Esophagus muscularis mucosa (tissue), 4 donors: ENCODE measurements at regions not wholly inside any gene's neighbourhood (a gene's known extent, or its start where the extent isn't known, plus 50 kb on each side); places are given as distances from the start of the nearest gene placed in this dataset.

ENCODE experiments used
- DNase-seq: peaks from one replicate; pipeline ENCODE4 v3.0.0-alpha.2; 2017; ENCODE audit errors: extremely low spot score
- H3K27ac ChIP-seq, 4 donors: fragments of 200-600 bp; sonication (generic); replicated peaks in 1 of 4; 1 replicate in 3 of 4; 2 replicates in 1 of 4; pipeline ENCODE4 v1.5.1; 2016 to 2019; ENCODE audit warnings: mild to moderate bottlenecking in 1 of 4
- H3K27me3 ChIP-seq, 4 donors: fragments of 200-600 bp; sonication (generic); one replicate each; pipeline versions ENCODE4 v1.5.1 to v1.6.0; 2016 to 2019
- H3K36me3 ChIP-seq, 4 donors: fragments of 200-600 bp; sonication (generic); one replicate each; pipeline ENCODE4 v1.5.1; 2016 to 2019
- H3K4me1 ChIP-seq, 4 donors: fragments of 200-600 bp; sonication (generic); one replicate each; pipeline ENCODE4 v1.5.1; 2016 to 2019
- H3K4me3 ChIP-seq, 4 donors: fragments of 200-600 bp; sonication (generic); 1 replicate in 2 of 4; 2 replicates in 2 of 4; pipeline ENCODE4 v1.5.1; 2016 to 2019; ENCODE audit warnings: mild to moderate bottlenecking in 4 of 4, moderate library complexity in 1 of 4
- H3K9me3 ChIP-seq, 4 donors: fragments of 200-600 bp; sonication (generic); 1 replicate in 3 of 4; 2 replicates in 1 of 4; pipeline ENCODE4 v1.5.1; 2016 to 2019
- CTCF ChIP-seq, 3 experiments: fragments of 200-600 bp in 2 of 3; fragments of 450-650 bp in 1 of 3; sonication (generic) in 2 of 3; IDR thresholded peaks; one replicate each; pipeline ENCODE4 v1.5.1; 2017 to 2019; ENCODE audit warnings: antibody characterized with exemption in 3 of 3, mild to moderate bottlenecking in 2 of 3, moderate library complexity in 1 of 3
- EP300 ChIP-seq: sonication (generic); formaldehyde crosslinking; IDR thresholded peaks from one replicate; pipeline ENCODE4 v1.6.1; 2017; ENCODE audit warnings: antibody characterized with exemption
- POLR2A ChIP-seq: fragments of 450-650 bp; IDR thresholded peaks from one replicate; pipeline ENCODE4 v1.6.1; 2017; ENCODE audit warnings: antibody characterized with exemption, moderate library complexity, mild to moderate bottlenecking, low read depth
- POLR2AphosphoS5 ChIP-seq, 2 donors: sonication (generic); formaldehyde crosslinking; IDR thresholded peaks; one replicate each; pipeline ENCODE4 v1.6.1; 2017; ENCODE audit warnings: antibody characterized with exemption in 2 of 2
- WGBS: methylation state at CpG from one replicate; pipeline ENCODE4 v1.1.5; 2018; 5-methylcytosine and 5-hydroxymethylcytosine counted together
- intact Hi-C: fragments of 100-400 bp; cut with DNase I; formaldehyde crosslinking; loops from one replicate; pipeline ENCODE4 v1.15.1; 2023

GRCh38 chr3:124428372-124429128 is 301.7 kb upstream of the UMPS start:
- intact Hi-C loops: no loop called here
- no peak overlapping the region for H3K27ac ChIP-seq
- H3K9me3 ChIP-seq: no peaks in the 10 kb centered on the region
- peaks cover 8 to 55% (median 12%) of the 10 kb centered on the region in 4 donors for H3K36me3 ChIP-seq
- no peaks in the 10 kb centered on the region for H3K27me3 ChIP-seq
- no peak for DNase-seq
- TF ChIP-seq CTCF (IDR thresholded peaks at IDR 0.05): no peak
- TF ChIP-seq POLR2A: no peak
- TF ChIP-seq EP300: no peak
- no peak for TF ChIP-seq POLR2AphosphoS5 (IDR thresholded peaks at IDR 0.05)
- no peaks in the 10 kb centered on the region for H3K4me1 ChIP-seq
- H3K4me3 ChIP-seq: no peak overlapping the region

- TF ChIP-seq POLR2AphosphoS5 (IDR thresholded peaks at IDR 0.05) (no peak), POLR2A (no peak), EP300 (no peak), CTCF (IDR thresholded peaks at IDR 0.05) (no peak)
- peaks cover 4 to 55% (median 11%) of the 10 kb centered on the region in 4 donors for H3K36me3 ChIP-seq
- WGBS: 79% methylated on average over 3 of the region's 3 CpGs
Measured at GRCh38 chr3:124429129-124429815, 301.0 kb upstream of the UMPS start.

GRCh38 chr3:124431331-124431994 is 298.8 kb upstream of the UMPS start:
- Histone ChIP-seq H3K36me3 (peaks cover 4 to 58% (median 14%) of the 10 kb centered on the region in 4 donors), H3K27me3 (no peaks in the 10 kb centered on the region), H3K4me3 (no peak overlapping the region), H3K9me3 (no peaks in the 10 kb centered on the region), H3K4me1 (no peaks in the 10 kb centered on the region), H3K27ac (no peak overlapping the region)
- TF ChIP-seq EP300: no peak
- DNase-seq: no peak
- intact Hi-C loops: no loop called here
- WGBS: 86% methylated on average over 4 of the region's 4 CpGs

More at GRCh38 chr3:124429129-124429815, 301.0 kb upstream of the UMPS start:
- intact Hi-C loops: no loop called here
- H3K4me3 ChIP-seq: no peak overlapping the region
- H3K27me3 ChIP-seq: no peaks in the 10 kb centered on the region
- H3K4me1 ChIP-seq: no peaks in the 10 kb centered on the region
- no peak overlapping the region for H3K27ac ChIP-seq
- no peaks in the 10 kb centered on the region for H3K9me3 ChIP-seq
- DNase-seq: no peak

- WGBS: 99% methylated on average over 10 of the region's 10 CpGs
Measured at GRCh38 chr3:124434176-124434575, 296.1 kb upstream of the UMPS start.

More at GRCh38 chr3:124434176-124434575, 296.1 kb upstream of the UMPS start:
- H3K9me3 ChIP-seq: no peaks in the 10 kb centered on the region
- H3K36me3 ChIP-seq: peaks cover 4 to 73% (median 14%) of the 10 kb centered on the region in 4 donors
- intact Hi-C loops: no loop called here
- TF ChIP-seq EP300 (no peak), POLR2AphosphoS5 (IDR thresholded peaks at IDR 0.05) (no peak), POLR2A (no peak), CTCF (IDR thresholded peaks at IDR 0.05) (no peak)
- no peak for DNase-seq
- H3K27me3 ChIP-seq: no peaks in the 10 kb centered on the region
- no peak overlapping the region for H3K27ac ChIP-seq
- no peaks in the 10 kb centered on the region for H3K4me1 ChIP-seq
- H3K4me3 ChIP-seq: no peak overlapping the region
